ENCODE measurements at regions not wholly inside any gene's neighbourhood (a gene's known extent, or its start where the extent isn't known, plus 50 kb on each side); places are given as distances from the start of the nearest gene placed in this dataset.

DNA sequence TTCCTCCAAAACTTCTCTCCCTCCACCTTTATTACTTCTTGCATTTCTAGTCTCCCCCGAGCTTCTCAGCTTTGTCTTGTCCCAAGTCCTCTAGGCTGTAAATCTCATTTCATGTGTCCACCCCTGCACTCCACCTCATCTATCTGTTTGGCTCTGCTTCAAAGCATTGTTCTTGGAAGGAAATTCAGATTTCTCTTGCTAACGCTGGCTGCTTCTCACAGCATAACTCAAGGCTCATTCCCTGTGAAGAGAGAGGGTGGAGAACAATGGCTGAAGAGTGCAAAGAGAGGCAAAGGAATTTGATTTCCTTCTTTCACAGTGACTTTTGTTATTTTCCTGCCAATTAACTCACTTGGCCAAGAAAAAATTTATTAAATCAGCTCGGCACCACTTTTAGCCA is 476.5 kb downstream of the TMEM114 start:
- Histone ChIP-seq H3K9me3 (no peaks in the 10 kb centered on the region), H3K27me3 (no peaks in the 10 kb centered on the region), H3K4me3 (no peak overlapping the region), H3K27ac (no peak overlapping the region), H3K4me1 (no peaks in the 10 kb centered on the region), H3K36me3 (no peaks in the 10 kb centered on the region)
- intact Hi-C loops (cut with DNase I), result no loop called here
- WGBS, 2 donors, result 62 to 75% methylated on average over 3 of the region's 3 CpGs
- DNase-seq, result no peak
- TF ChIP-seq POLR2A (IDR thresholded peaks at IDR 0.05) (no peak), CTCF (IDR thresholded peaks at IDR 0.05) (no peak)

DNA sequence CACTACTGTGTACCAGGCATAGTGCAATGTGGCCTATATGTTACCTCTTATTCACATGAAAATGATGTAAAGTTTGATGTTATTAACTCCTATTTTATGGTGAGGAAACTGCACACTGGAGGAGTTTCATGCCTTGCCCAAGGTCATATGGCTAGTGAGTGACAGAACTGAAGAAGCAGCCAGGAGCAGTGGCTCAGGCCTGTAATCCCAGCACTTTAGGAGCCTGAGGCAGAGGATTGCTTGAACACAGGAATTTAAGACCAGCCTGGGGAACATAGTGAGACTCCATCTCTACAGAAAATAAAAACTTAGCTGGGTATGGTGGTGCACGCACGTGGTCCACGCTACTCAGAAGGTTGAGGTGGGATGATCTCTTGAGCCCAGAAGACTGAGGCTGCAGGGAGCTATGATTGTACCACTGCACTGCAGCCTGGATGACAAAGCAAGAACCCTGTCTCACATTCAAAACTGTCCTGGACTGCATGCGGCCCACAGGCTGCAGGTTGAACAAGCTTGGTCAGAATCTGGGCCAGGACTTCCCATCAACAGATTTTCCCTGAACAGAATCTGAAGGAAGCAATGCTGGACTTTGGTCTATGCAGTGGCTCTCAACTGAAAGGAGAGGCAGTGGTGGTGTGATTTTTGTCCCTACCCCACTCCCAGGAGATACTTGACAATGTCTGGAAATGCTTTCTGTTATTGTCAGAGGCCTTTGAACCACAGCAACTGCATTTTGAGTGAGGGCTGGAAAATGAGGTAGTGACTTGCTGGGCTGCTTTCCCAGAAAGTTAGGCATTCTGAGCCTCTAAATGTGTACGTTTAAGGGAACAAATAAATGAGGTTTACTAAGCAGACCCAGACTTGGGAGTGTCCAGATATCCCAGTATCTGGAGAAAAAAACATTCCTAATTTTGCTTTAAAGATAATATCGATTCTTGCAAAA is 479.5 kb downstream of the TMEM114 start:
- intact Hi-C loops (cut with DNase I), result no loop called here
- no peak overlapping the region for H3K27ac ChIP-seq
- no peak for DNase-seq
- no peaks in the 10 kb centered on the region for H3K4me1 ChIP-seq
- TF ChIP-seq CTCF (IDR thresholded peaks at IDR 0.05) (no peak), POLR2A (IDR thresholded peaks at IDR 0.05) (no peak)
- H3K27me3 ChIP-seq, result no peaks in the 10 kb centered on the region
- H3K36me3 ChIP-seq, result no peaks in the 10 kb centered on the region
- no peak overlapping the region for H3K4me3 ChIP-seq
- WGBS, 2 donors, result 71 to 88% methylated on average over 4 to 6 of the region's 6 CpGs
- no peaks in the 10 kb centered on the region for H3K9me3 ChIP-seq

DNA sequence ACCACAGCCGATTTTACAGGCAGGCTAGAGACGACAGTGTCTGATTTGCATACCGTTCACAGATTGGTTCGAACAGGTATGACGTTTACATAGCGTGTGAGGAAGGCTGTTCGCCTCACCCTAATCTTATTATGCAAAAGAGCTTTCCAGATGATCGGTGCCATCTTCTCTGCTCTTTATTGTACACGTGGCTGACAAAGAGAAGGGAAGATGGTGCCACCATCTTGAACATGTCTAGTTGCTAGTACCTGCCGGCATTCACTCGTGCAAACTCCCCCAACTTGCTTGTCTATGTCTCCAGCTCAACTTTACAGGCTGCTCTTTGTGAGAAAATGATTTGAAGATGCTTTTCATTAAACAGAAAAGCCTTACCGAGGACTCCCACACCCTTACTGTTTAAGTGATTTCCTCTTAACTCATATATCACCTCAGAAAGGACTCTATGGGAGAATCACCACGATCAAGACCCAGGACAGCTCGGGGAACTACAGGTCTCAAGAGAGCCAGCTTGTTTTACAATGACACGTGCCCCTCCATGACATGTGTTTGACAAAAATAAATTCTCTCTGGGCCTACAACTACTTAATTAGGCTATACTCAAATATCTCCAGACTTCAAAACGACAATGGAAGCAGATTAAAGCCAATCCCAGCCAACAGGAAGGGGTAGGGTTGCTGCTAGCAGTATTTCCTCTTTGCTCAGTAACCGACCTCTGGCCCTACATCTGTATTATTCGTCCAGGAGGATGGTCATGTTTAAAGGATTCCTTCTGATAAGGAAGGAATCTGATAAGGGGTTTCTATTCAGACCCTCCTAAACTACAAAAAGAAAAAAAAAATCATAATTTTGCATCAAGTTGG is 480.6 kb downstream of the TMEM114 start:
- no peak for DNase-seq
- intact Hi-C loops (cut with DNase I), result no loop called here
- Histone ChIP-seq H3K4me3 (no peak overlapping the region), H3K4me1 (no peaks in the 10 kb centered on the region), H3K27ac (no peak overlapping the region), H3K27me3 (no peaks in the 10 kb centered on the region), H3K36me3 (no peaks in the 10 kb centered on the region), H3K9me3 (no peaks in the 10 kb centered on the region)
- 73% methylated on average over 18 of the region's 18 CpGs for WGBS, 2 donors
- no peak for TF ChIP-seq POLR2A (IDR thresholded peaks at IDR 0.05)
- no peak for TF ChIP-seq CTCF (IDR thresholded peaks at IDR 0.05)

DNA sequence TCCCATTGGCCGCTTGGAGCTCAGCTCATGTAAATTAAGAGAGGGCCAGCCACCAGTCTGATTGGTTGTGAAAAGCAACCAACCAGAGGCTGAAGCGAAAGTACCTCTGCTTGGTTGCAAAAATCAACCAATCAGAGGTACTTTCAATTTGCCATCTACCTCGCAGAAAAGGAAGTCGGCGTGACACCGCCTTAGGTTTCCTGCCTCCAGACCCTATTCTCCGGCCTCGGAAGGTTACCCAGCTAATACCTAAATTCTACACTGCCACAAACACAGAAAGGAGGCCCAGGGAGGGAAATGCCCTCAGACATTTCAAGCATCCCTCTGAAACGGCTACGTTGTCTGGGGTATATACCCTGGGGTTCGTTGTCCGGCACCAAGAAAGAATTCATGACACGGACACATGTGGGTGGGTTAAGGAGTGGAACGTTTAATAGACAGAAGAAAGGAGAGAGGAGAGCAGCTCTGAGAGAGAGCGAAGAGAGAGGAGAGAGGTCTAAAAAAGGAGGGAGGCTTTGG is 481.3 kb downstream of the TMEM114 start:
- TF ChIP-seq POLR2A (IDR thresholded peaks at IDR 0.05) (no peak), CTCF (IDR thresholded peaks at IDR 0.05) (no peak)
- no peaks in the 10 kb centered on the region for H3K9me3 ChIP-seq
- intact Hi-C loops (cut with DNase I), result no loop called here
- 90 to 96% methylated on average over 13 to 15 of the region's 15 CpGs for WGBS, 2 donors
- H3K4me3 ChIP-seq, result no peak overlapping the region
- DNase-seq, result no peak
- H3K36me3 ChIP-seq, result no peaks in the 10 kb centered on the region
- H3K27me3 ChIP-seq, result no peaks in the 10 kb centered on the region
- no peaks in the 10 kb centered on the region for H3K4me1 ChIP-seq
- no peak overlapping the region for H3K27ac ChIP-seq

- H3K27me3 ChIP-seq, result no peaks in the 10 kb centered on the region
- H3K4me3 ChIP-seq, result no peak overlapping the region
- no peak overlapping the region for H3K27ac ChIP-seq
- no peaks in the 10 kb centered on the region for H3K4me1 ChIP-seq
- H3K9me3 ChIP-seq, result no peaks in the 10 kb centered on the region
- TF ChIP-seq CTCF (IDR thresholded peaks at IDR 0.05), result no peak
- no peak for TF ChIP-seq POLR2A (IDR thresholded peaks at IDR 0.05)
- intact Hi-C loops (cut with DNase I), result no loop called here
- WGBS, 2 donors, result 52 to 80% methylated on average over 10 of the region's 10 CpGs
- no peak for DNase-seq
- no peaks in the 10 kb centered on the region for H3K36me3 ChIP-seq
These were observed 483.0 kb downstream of the TMEM114 start for GRCh38 chr16:8107296-8107695.
